ENCODE measurements at regions not wholly inside any gene's neighbourhood (a gene's known extent, or its start where the extent isn't known, plus 50 kb on each side); places are given as distances from the start of the nearest gene placed in this dataset.

DNA sequence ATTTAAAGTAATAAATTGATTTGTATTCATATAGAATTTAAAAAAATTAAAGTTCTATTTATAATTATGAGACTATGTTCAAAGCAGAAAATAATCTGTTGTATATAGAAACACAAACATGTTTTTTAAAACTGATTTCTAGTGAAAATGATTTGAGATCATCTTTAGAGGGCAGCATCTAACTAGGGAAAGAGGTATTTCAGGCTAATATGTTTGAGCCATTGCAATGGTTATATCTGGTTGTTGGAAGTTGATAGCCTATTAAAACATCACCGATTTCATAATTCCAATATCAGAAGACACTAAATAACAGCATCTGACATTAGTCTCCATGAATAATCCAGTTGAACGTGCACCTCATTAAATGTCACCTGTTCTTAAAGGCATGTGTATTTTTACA lies 79.8 kb upstream of the SLITRK6 start:
- Histone ChIP-seq H3F3A (ENCODE audit: insufficient read depth, low read length) (no peaks in the 10 kb centered on the region), H3K9ac (ENCODE audit: low read length) (no peak overlapping the region), H3K9me3 (ENCODE audit: low read length) (no peaks in the 10 kb centered on the region), H3K27me3 (ENCODE audit: insufficient read depth, low read length) (no peaks in the 10 kb centered on the region), H3K4me1 (ENCODE audit: insufficient read depth, low read length, severe bottlenecking) (no peaks in the 10 kb centered on the region), H3K4me3 (ENCODE audit: low read depth, low read length, poor library complexity, severe bottlenecking) (no peak overlapping the region), H3K36me3 (ENCODE audit: insufficient read depth, low read length) (no peaks in the 10 kb centered on the region), H4K20me1 (ENCODE audit: insufficient read depth, low read length) (no peaks in the 10 kb centered on the region), H3K9me2 (ENCODE audit: low read depth, low read length) (no peaks in the 10 kb centered on the region), H3K79me2 (ENCODE audit: insufficient read depth, low read length) (no peaks in the 10 kb centered on the region), H3K4me2 (ENCODE audit: low read length) (no peak overlapping the region), H3K27ac (ENCODE audit: low read depth, low read length, poor library complexity, severe bottlenecking) (no peak overlapping the region), H2AFZ (ENCODE audit: low read length) (no peak overlapping the region)
- TF ChIP-seq, protein P1, sequence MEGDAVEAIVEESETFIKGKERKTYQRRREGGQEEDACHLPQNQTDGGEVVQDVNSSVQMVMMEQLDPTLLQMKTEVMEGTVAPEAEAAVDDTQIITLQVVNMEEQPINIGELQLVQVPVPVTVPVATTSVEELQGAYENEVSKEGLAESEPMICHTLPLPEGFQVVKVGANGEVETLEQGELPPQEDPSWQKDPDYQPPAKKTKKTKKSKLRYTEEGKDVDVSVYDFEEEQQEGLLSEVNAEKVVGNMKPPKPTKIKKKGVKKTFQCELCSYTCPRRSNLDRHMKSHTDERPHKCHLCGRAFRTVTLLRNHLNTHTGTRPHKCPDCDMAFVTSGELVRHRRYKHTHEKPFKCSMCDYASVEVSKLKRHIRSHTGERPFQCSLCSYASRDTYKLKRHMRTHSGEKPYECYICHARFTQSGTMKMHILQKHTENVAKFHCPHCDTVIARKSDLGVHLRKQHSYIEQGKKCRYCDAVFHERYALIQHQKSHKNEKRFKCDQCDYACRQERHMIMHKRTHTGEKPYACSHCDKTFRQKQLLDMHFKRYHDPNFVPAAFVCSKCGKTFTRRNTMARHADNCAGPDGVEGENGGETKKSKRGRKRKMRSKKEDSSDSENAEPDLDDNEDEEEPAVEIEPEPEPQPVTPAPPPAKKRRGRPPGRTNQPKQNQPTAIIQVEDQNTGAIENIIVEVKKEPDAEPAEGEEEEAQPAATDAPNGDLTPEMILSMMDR (IDR thresholded peaks at IDR 0.05; ENCODE audit: low read length) = no peak
- TF ChIP-seq EZH2 (IDR thresholded peaks at IDR 0.05; ENCODE audit: borderline replicate concordance, low read length) = no peak

DNA sequence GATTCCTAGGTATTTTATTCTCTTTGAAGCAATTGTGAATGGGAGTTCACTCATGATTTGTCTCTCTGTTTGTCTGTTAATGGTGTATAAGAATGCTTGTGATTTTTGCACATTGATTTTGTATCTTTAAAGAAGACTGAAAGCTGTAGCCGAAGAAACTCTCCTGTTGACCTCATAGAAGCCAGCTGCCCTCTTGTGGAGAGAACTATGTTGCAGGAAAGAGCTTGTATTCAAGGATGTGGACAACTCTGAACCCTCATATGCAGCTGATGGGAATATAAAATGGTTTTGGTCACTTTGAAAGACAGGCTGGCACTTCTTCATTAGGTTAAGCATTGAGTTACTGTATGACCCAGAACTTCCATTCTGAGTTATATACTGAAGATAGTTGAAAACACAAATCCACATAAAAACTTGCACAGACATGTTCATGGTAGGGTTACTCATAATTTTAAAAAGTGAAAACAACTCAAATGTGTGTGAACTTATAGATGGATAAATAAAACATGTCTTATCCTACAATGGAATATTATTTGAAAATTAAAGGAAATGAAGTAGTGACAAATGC lies 65.8 kb upstream of the SLITRK6 start:
- no peak overlapping the region for H3K9ac ChIP-seq (ENCODE audit: low read length)
- no peaks in the 10 kb centered on the region for H3K4me1 ChIP-seq (ENCODE audit: insufficient read depth, low read length, severe bottlenecking)
- no peak overlapping the region for H3K4me2 ChIP-seq (ENCODE audit: low read length)
- H3K27ac ChIP-seq (ENCODE audit: low read depth, low read length, poor library complexity, severe bottlenecking) = no peak overlapping the region
- TF ChIP-seq, protein P1 (IDR thresholded peaks at IDR 0.05; ENCODE audit: low read length) = peak; percentile 51; the same call in 1 of the 2 replicates
- TF ChIP-seq EZH2 (IDR thresholded peaks at IDR 0.05; ENCODE audit: borderline replicate concordance, low read length) = no peak
- H3K27me3 ChIP-seq (ENCODE audit: insufficient read depth, low read length) = no peaks in the 10 kb centered on the region
- no peak overlapping the region for H3K4me3 ChIP-seq (ENCODE audit: low read depth, low read length, poor library complexity, severe bottlenecking)
- H4K20me1 ChIP-seq (ENCODE audit: insufficient read depth, low read length) = no peaks in the 10 kb centered on the region
- no peak overlapping the region for H2AFZ ChIP-seq (ENCODE audit: low read length)
- H3K79me2 ChIP-seq (ENCODE audit: insufficient read depth, low read length) = no peaks in the 10 kb centered on the region
- H3K36me3 ChIP-seq (ENCODE audit: insufficient read depth, low read length) = no peaks in the 10 kb centered on the region
- no peaks in the 10 kb centered on the region for H3K9me3 ChIP-seq (ENCODE audit: low read length)
- H3F3A ChIP-seq (ENCODE audit: insufficient read depth, low read length) = no peaks in the 10 kb centered on the region
- no peaks in the 10 kb centered on the region; the same call in 1 of the 2 replicates for H3K9me2 ChIP-seq (ENCODE audit: low read depth, low read length)

DNA sequence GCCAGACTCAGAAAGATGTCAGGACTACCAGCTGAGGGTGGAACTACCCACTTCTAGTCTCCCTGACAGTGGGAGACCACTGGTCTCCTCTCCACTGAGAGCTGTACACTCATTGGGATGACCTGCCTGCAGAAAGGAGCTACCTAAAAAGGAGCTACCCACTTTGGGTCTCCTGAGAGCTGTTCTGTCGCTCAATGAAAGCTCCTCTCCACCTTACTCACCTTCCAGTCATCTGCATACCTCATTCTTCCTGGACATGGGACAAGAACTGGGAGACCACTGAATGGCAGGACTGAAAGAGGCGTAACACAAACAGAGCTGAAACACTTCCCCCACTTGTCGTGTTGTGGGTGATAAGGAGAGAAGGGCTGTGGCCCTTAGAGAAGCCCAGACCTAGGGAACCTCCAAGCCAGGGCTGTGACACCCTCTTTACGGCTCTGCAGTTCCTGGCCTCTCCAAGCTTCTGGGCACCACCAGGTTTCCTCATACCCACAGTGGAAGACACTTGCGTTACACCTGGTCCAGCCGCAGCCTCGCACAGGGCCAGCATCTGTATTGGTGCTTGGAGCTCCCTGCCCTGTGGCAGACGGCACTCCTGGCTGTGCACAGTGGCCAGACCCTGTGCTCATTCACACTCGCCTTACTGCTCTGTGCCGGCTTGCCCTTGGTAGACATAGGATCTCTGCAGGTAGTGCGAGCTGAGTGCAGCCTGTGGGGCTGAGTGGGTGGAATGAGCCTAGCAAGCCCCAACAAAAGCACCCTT lies 54.9 kb upstream of the SLITRK6 start:
- no peak overlapping the region for H3K9ac ChIP-seq (ENCODE audit: low read length)
- H3K4me1 ChIP-seq (ENCODE audit: insufficient read depth, low read length, severe bottlenecking) = no peaks in the 10 kb centered on the region
- no peaks in the 10 kb centered on the region for H3K9me2 ChIP-seq (ENCODE audit: low read depth, low read length)
- no peaks in the 10 kb centered on the region for H3K36me3 ChIP-seq (ENCODE audit: insufficient read depth, low read length)
- H3K9me3 ChIP-seq (ENCODE audit: low read length) = peaks cover 5% of the 10 kb centered on the region; the same call in 1 of the 2 replicates
- TF ChIP-seq, protein P1 (IDR thresholded peaks at IDR 0.05; ENCODE audit: low read length) = no peak
- no peak for TF ChIP-seq EZH2 (IDR thresholded peaks at IDR 0.05; ENCODE audit: borderline replicate concordance, low read length)
- no peaks in the 10 kb centered on the region for H3K79me2 ChIP-seq (ENCODE audit: insufficient read depth, low read length)
- no peak overlapping the region for H3K4me3 ChIP-seq (ENCODE audit: low read depth, low read length, poor library complexity, severe bottlenecking)
- H2AFZ ChIP-seq (ENCODE audit: low read length) = no peak overlapping the region
- H3F3A ChIP-seq (ENCODE audit: insufficient read depth, low read length) = no peaks in the 10 kb centered on the region
- no peak overlapping the region for H3K4me2 ChIP-seq (ENCODE audit: low read length)
- no peaks in the 10 kb centered on the region for H4K20me1 ChIP-seq (ENCODE audit: insufficient read depth, low read length)
- no peak overlapping the region for H3K27ac ChIP-seq (ENCODE audit: low read depth, low read length, poor library complexity, severe bottlenecking)
- H3K27me3 ChIP-seq (ENCODE audit: insufficient read depth, low read length) = no peaks in the 10 kb centered on the region
